Superior temporal gyrus (tissue), 1 donor: ENCODE measurements at regions not wholly inside any gene's neighbourhood (a gene's known extent, or its start where the extent isn't known, plus 50 kb on each side); places are given as distances from the start of the nearest gene placed in this dataset.
"Not testable (repeated sequence)": the region's sequence is repeated elsewhere in the genome, so short reads cannot be mapped to it uniquely, and the experiment has no call there.

Experiments
- DNase-seq: peaks from one replicate; pipeline ENCODE4 v3.0.0-alpha.2; 2016; ENCODE audit errors: extremely low spot score

DNA sequence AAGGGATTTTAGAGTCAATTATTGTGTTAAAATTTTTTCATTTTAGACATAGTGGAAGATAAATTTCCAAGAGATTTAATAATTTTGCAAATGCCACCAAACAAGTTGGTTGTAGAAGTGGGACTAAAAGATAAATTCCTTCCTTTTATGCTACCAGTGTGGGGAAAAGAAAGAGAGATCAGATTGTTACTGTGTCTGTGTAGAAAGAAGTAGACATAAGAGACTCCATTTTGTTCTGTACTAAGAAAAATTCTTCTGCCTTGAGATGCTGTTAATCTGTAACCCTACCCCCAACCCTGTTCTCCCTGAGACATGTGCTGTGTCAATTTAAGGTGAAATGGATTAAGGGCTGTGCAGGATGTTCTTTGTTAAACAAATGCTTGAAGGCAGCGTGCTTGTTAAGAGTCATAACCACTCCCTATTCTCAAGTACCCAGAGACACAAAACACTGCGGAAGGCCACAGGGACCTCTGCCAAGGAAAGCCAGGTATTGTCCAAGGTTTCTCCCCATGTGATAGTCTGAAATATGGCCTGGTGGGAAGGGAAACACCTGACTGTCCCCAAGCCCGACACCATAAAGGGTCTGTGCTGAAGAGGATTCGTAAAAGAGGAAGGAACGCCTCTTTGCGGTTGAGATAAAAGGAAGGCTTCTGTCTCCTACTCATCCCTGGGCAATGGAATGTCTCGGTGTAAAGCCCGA lies 117.0 kb downstream of the CEP44 start:
- DNase-seq, result not testable (repeated sequence)

- no peak for DNase-seq
Observed at GRCh38 chr4:174398728-174399127, 115.0 kb downstream of the CEP44 start.

DNA sequence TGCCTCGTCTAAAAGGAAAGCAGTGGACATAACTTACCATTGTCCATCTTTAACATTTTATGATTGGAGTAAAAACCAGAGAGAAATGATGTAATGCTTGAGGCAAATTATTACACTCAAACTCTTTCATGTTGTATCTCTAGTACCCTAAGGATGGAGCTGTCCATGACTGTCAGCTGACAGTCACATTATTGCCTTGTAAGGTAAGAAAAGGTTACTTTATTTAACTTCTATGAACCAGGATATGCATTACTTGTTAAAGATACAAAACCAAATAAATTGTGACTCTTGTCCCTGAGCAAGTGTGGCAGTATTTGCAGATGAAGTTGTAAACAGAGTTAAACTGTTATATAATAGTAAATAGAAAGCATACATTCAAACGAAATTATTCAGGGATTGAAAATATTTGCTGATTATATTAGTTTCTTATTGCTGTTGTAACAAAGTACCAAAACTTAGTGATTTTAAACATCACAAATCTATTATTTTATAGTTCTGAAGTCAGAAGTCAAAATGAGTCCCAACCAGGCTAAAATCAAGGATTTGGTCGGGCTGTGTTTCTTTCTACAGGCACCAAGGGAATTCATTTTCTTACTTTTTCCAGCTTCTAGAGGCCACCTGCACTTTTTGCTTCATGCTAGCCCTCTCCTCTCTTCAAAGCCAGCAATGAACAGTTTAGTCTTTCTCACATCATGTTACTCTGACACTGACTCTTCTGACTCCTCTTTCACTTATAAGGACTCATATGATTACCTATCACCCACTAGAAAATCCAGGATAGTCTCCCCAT lies 113.8 kb downstream of the CEP44 start:
- no peak for DNase-seq

- DNase-seq, result no peak
Observed at GRCh38 chr4:174396599-174397110, 112.9 kb downstream of the CEP44 start.

DNA sequence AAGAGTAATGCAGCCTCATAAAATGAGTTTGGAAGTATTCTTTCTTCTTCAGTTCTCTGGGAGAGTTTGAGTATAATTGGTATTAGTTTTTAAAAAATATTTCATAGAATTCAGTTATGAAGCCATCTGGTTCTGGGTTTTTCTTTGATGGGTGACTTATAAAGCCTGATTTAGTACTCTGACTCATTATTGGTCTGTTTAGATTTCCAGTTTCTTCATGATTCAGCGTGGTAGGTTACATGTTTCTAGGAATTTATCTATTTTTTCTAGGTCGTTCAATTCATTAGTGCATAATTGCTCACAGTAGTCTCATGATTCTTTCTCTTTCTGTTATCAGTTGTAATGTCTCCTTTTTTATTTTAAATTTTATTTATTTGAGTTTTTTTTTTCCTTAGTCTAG lies 111.2 kb downstream of the CEP44 start:
- no peak for DNase-seq

- no peak for DNase-seq
Observed at GRCh38 chr4:174389439-174389838, 105.7 kb downstream of the CEP44 start.

- DNase-seq, result no peak
Observed at GRCh38 chr4:174388461-174389145, 104.9 kb downstream of the CEP44 start.

- no peak for DNase-seq
Observed at GRCh38 chr4:174387721-174388120, 104.0 kb downstream of the CEP44 start.

DNA sequence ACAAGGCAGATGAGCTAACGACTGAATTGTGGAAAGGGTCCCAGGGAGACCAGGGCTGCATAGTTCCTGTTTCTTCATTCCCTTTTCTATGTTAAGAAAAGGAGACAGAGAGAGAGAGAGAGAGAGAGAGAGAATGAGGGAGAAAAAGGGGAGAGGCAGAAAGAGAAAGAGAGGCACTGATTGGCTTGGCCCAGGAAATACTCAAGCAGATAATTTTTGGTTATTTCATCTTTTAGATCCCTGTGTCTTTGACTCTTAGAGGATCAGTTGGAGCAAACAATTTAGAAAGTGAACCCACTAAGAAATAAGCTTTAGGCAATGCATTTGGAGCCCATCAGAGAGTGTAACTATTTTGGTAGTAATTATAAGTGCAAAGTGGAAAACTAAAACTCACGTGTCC lies 103.4 kb downstream of the CEP44 start:
- no peak for DNase-seq

- DNase-seq, result no peak
Observed at GRCh38 chr4:174383783-174384182, 100.1 kb downstream of the CEP44 start.

DNA sequence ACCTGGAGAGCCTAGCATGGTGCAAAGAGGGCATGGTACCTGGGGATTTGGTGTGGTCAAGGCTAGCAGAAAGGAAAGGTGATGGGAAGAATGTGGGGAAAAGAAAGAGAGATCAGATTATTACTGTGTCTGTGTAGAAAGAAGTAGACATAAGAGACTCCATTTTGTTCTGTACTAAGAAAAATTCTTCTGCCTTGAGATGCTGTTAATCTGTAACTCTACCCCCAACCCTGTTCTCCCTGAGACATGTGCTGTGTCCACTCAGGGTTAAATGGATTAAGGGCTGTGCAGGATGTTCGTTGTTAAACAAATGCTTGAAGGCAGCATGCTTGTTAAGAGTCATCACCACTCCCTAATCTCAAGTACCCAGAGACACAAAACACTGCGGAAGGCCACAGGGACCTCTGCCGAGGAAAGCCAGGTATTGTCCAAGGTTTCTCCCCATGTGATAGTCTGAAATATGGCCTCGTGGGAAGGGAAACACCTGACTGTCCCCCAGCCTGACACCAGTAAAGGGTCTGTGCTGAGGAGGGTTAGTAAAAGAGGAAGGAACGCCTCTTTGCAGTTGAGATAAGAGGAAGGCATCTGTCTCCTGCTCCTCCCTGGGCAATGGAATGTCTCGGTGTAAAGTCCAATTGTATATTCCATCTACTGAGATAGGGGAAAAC lies 99.4 kb downstream of the CEP44 start:
- DNase-seq, result not testable (repeated sequence)
